ENCODE measurements at regions not wholly inside any gene's neighbourhood (a gene's known extent, or its start where the extent isn't known, plus 50 kb on each side); places are given as distances from the start of the nearest gene placed in this dataset.

GRCh38 chr14:80433811-80434210, 222.5 kb upstream of the DIO2 start:
- no peak for TF ChIP-seq EZH2 (optimal IDR thresholded peaks at IDR 0.05; ENCODE audit: low read depth, low read length)
- TF ChIP-seq CTCF (IDR thresholded peaks at IDR 0.05; ENCODE audit: low read length) = no peak
- no peak for TF ChIP-seq EZH2phosphoT487 (IDR thresholded peaks at IDR 0.05; ENCODE audit: low read length)
